Amygdala (tissue), 56 donors: ENCODE measurements at regions not wholly inside any gene's neighbourhood (a gene's known extent, or its start where the extent isn't known, plus 50 kb on each side); places are given as distances from the start of the nearest gene placed in this dataset.
"Not testable (repeated sequence)": the region's sequence is repeated elsewhere in the genome, so short reads cannot be mapped to it uniquely, and the experiment has no call there.

Experiments
- DNase-seq, 56 donors: peaks; one replicate each; lab custom pipeline; 2025; lab: John Stamatoyannopoulos, UW

GRCh38 chr6:48474136-48474535 is 363.1 kb upstream of the PTCHD4 start:
- no peak for DNase-seq

DNA sequence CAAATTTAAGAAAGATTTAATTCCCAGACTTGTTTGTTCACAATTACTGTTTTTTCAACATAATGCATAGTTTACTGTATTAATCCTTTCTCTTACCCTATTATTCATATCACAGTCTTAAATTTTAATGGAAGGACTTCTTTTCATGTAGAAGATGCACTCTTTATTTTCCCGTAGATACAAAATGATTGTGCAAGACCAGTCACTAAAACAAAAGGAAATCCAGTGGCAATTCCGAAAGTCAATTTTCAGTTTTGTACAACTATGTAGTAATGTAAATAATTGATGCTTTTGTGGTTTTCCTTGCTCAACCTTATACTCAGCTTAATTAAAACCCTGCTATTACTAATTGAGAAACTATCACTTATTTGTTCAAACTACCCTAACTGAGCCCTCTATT is 361.5 kb upstream of the PTCHD4 start:
- no peak for DNase-seq

GRCh38 chr6:48472091-48472490 is 361.1 kb upstream of the PTCHD4 start:
- DNase-seq, result no peak

DNA sequence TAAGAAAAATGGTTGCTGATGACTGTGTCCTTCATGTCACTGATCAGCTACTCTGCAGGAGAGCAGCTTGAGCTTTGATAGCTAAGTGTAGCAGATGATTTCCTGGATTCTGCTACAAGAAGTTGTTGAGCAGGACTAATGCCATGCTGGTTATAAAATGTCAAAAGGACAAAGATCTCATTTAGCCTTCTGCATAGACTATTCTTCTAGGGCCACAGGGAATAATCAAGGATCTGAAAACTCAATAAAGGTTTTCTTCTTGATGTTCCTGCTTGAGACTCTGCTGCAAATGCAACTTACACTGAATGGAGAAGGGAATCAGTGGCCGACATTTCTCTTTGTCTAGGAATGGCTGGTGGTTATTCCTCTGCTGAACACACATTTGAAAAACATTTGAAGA is 360.3 kb upstream of the PTCHD4 start:
- no peak for DNase-seq

GRCh38 chr6:48449002-48449401 is 338.0 kb upstream of the PTCHD4 start:
- DNase-seq, result no peak

DNA sequence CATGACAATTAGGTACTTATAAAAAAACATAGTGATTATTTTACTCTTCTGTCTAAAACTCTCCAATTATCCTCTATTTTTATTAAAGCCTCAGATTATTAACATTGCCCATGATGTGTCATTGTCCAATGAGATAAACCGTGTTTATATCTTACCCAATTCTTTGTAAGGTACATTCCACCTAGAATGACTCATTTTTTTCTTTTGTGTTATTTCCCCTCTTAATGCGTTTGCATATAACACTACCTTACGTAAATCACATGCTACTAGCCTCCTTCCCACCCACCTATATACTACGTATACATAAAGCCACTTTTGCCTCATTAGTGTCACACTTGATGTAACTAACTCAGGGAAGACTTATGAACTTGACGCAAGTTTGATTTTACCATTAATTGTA is 336.3 kb upstream of the PTCHD4 start:
- DNase-seq, result no peak

- no peak for DNase-seq
Observed at GRCh38 chr6:48429610-48430009, 318.6 kb upstream of the PTCHD4 start.

- no peak for DNase-seq
Observed at GRCh38 chr6:48429021-48429420, 318.0 kb upstream of the PTCHD4 start.

- no peak for DNase-seq
Observed at GRCh38 chr6:48426636-48427035, 315.6 kb upstream of the PTCHD4 start.

GRCh38 chr6:48423640-48424365 is 312.8 kb upstream of the PTCHD4 start:
- no peak for DNase-seq

- DNase-seq, result no peak
Observed at GRCh38 chr6:48419992-48420391, 309.0 kb upstream of the PTCHD4 start.

DNA sequence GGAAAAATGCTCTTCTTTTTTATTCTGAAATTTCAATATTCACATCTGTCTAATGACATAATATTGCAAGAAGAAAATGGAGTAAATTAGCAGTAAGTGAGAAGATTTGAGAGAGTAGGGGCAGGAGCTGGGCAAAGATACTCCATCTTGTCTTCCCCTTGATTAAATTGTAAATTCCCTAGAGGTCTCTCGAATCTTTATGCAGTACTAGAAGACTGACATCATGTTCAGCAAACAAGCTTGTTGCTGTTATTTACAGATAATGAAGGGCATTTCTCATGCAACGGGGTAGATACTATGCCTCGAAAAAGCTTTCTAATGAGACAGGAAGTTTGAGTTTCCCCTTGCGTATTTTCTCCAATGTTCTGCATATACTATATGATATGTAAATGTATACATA is 306.9 kb upstream of the PTCHD4 start:
- DNase-seq, result no peak

GRCh38 chr6:48412656-48413055 is 301.7 kb upstream of the PTCHD4 start:
- no peak for DNase-seq

GRCh38 chr6:48404927-48405326 is 293.9 kb upstream of the PTCHD4 start:
- DNase-seq, result no peak

DNA sequence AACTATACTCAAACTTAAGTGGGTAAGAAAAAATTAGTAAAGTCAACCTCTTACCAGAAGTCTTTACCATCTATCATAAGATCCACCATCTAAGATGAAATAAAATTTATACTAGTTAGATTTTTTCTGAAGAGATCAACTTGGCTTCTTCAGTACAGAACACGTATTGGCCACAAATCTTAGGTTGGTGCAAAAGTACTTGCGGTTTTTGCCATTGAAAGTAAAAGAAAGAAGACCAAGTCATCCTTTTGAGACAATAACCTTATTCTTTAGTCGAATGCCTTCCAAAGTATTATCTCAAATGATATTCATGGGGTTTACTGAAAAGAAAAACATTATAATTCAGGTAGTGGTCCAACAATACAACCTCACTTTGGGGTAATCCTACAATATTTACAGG is 292.6 kb upstream of the PTCHD4 start:
- DNase-seq, result no peak

GRCh38 chr6:48401016-48401415 is 290.0 kb upstream of the PTCHD4 start:
- DNase-seq, result no peak

GRCh38 chr6:48397887-48398286 is 286.9 kb upstream of the PTCHD4 start:
- DNase-seq, result no peak

DNA sequence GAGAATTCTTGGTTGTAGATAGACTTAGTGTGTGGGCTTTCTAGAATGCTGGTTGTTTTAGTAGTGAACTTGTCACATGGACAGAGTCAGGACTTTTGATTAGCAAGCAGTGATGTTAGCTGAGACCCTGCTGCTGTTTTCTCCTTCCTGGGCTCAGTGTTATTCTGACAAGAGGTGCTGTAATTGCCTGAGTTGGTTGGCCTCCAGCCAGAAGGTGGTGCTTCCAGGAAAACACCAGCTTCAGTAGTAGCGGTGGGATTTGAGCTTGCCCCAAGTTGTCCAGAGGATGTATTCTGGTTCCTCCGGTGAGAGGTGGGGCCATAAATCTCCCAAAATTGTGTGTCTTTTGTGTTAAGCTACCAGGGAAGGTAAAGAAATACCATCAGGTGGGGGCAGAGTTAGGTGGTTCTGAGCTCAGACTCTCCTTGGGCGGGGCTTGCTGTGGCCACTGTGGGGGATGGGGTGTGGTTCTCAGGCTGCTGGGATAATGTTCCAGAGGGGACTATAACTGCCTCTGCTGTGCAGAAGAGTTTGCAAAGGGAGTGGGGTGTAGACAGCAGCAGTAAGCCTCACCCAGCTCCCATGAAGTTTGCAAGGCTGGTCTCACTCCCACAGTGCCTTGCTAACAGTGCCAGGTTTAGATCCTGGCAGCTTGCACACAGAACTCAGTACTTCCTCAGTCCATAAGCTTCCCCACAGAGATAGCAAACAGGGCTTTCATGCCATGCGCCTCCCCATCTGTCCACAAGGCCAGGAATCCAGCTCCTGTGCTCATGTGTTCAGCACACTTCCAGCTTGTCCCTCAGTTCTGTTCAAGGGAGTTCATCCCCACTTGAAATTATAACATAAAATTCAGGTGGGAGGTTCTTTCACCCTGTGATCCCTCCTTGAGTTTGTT is 278.4 kb upstream of the PTCHD4 start:
- no peak for DNase-seq

GRCh38 chr6:48388044-48388443 is 277.0 kb upstream of the PTCHD4 start:
- DNase-seq, result no peak

- no peak for DNase-seq
Observed at GRCh38 chr6:48378884-48379407, 267.9 kb upstream of the PTCHD4 start.

GRCh38 chr6:48377115-48377514 is 266.1 kb upstream of the PTCHD4 start:
- DNase-seq, result no peak

DNA sequence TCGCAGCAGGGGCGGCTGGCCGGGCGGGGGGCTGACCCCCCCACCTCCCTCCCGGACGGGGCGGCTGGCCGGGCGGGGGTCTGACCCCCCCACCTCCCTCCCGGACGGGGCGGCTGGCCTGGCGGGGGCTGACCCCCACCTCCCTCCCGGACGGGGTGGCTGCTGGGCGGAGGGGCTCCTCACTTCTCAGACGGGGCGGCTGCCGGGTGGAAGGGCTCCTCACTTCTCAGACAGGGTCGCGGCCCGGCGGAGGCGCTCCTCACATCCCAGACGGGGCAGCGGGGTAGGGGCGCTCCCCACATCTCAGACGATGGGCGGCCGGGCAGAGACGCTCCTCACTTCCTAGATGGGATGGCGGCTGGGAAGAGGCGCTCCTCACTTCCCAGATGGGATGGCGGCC is 260.2 kb upstream of the PTCHD4 start:
- not testable (repeated sequence) for DNase-seq
